GM19452 (cell line): ENCODE measurements at regions not wholly inside any gene's neighbourhood (a gene's known extent, or its start where the extent isn't known, plus 50 kb on each side); places are given as distances from the start of the nearest gene placed in this dataset.
"Not testable (repeated sequence)": the region's sequence is repeated elsewhere in the genome, so short reads cannot be mapped to it uniquely, and the experiment has no call there.

Source experiments
- ATAC-seq: cut with Tn5 transposase; IDR thresholded peaks from one replicate; pipeline ENCODE4 v1.9.1; 2021; ENCODE audit not compliant: unreplicated experiment

DNA sequence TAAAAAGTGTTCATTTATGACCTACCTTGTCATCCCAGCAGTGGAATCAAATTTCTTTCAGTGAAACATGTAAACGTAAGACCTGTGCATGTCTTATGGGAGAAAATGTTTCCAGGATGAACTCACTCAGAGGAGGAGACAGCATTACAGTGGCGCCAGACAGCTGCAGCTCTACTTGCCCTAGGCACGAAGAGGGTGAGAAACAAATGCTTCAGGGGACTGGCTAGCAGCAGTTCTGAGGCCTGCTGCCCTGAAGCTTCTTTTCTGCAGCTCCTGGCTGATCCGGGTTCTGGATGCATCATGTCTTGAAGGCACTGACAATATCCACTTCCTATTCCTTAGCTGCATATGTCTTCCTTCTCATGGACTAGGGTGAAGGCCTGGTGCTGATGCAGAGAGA, 120.2 kb downstream of the QRSL1 start:
- ATAC-seq, result no peak

GRCh38 chr6:106748547-106749207, 119.3 kb downstream of the QRSL1 start:
- no peak for ATAC-seq

DNA sequence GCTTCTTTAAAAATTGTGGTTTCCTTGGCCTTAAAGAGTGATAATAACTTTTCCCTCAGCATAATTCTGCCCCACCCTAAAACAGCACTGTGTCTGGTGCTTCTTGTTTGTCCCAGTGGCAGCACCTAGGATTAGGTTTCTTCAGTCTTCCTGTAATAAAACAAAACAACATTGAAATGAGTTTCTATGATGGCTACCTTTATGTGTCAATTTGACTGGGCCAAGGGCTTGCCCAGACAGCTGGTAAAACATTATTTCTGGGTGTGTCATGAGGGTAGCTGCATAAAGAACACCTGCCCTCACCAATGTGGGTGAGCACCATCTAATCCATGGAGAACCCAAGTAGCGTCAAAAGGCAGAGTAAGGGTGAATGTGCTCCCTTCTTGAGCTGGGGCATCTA, 117.8 kb downstream of the QRSL1 start:
- no peak for ATAC-seq

DNA sequence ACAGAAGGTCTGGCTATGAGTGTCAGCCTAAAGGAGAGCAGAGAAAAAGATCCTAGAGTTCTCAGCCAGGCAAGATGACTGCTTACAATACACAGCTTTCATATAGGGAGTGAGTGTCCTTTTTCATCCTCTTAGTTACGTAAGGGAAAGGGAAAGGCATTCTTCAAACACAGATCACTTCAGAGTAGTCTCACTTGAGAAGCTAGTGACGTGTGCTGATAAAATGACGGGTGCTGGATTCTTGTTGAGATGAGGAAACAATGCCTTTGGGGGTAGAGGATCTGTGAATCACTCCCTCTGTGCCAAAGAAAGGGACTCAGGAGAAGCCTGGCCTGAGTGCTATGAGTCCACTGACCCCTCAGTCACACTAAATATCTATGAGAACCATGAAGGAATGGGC, 117.3 kb downstream of the QRSL1 start:
- ATAC-seq, result no peak

DNA sequence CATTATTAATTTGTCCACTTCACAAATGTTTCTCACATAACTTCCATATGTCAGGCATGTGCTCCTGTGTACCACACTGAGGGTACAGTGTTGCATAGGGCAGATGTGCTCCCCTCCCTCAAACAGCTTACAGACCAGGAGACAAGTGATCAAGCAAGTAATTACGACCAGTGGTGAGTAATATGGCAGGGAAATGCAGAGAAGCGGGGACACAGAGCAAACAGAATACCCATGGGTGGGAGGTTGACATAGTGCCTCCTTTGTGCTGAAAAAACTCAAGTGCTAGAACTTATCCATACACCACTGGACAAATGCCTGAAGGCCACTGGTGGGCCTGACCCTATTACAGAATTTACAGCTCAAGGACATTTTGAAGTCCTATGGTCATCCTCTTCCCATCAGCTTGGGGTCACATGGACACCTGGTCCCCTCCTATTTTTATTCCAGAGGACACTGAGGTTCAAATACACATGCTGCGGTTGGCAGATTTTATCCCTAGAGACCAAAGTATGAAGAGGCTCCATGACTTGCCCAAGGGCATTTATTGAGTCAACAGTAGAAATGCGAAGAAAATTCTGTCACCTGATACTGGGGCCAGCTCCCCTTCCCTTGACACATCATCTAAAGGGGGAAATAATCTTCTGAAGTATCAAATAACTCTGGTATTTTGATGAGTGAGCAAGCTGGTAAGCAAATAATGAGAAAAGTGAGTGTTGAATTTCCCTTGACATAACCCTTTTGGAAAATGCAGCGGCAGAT, 116.6 kb downstream of the QRSL1 start:
- no peak for ATAC-seq

- no peak for ATAC-seq
Measured at GRCh38 chr6:106745197-106745770, 115.9 kb downstream of the QRSL1 start.

DNA sequence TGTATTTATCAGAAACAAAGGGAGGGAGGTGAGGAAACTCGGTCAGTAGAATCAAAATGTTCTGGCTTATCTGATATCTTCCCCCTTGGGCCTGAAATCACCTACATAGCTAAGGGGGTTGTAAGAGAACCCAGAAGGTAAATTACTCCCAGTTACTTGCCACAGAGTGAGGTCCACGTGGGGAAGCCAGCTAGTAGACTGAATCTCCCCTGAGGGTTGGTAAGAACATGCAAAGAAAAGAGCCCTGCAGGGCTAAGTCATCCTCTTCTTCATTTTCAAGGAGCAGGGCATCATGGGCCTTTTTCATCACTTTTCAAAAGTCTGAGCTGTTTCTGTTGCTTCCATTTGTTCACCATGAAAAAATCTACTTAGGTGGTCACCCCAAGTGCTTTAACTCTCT, 115.4 kb downstream of the QRSL1 start:
- ATAC-seq, result no peak

- ATAC-seq, result not testable (repeated sequence)
Measured at GRCh38 chr6:106744029-106744428, 114.7 kb downstream of the QRSL1 start.

DNA sequence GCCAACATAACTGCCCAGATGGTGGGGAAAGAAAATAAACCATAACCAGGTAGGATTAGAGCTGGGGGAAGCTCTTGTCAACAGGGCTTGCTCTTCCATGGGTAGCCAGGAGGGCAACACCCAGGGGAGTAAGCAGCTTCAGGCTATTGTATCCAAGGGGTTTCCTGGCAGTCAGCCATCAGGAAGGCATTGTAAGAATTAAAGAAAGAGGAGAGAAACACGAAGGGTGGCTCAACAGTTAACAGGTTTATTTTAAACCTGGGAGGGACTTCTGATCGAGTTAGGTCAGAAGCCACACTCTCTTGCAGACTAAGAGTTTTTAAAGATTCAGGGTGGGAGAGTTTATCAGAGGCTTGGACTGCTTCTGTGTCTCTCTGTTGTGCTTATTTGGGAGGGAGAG, 114.2 kb downstream of the QRSL1 start:
- ATAC-seq, result no peak

GRCh38 chr6:106740287-106740686, 110.9 kb downstream of the QRSL1 start:
- ATAC-seq, result no peak

- ATAC-seq, result no peak
Measured at GRCh38 chr6:106739387-106739786, 110.0 kb downstream of the QRSL1 start.

DNA sequence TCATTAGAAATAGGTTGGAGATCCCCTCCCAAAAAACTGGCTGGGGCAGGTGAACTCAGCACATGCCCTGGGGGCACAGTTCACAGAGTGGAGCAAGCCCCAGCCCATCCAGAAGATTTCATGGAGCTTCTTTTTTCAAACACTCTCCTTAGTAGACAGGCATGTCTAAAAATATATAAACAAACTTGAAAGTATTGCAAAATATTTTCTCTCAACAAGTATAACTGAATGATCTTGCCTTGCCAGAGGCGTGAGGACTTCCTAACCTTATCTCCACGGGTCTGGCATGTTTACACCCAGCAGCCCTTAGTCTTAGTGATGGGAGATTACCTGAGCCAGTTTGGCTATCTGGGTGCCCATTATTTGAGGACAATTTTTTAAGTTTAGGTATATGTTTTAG, 107.1 kb downstream of the QRSL1 start:
- no peak for ATAC-seq

GRCh38 chr6:106735828-106736227, 106.5 kb downstream of the QRSL1 start:
- ATAC-seq, result no peak

GRCh38 chr6:106735136-106735633, 105.8 kb downstream of the QRSL1 start:
- no peak for ATAC-seq

- no peak for ATAC-seq
Measured at GRCh38 chr6:106733386-106733785, 104.0 kb downstream of the QRSL1 start.

- ATAC-seq, result no peak
Measured at GRCh38 chr6:106732376-106732940, 103.1 kb downstream of the QRSL1 start.

DNA sequence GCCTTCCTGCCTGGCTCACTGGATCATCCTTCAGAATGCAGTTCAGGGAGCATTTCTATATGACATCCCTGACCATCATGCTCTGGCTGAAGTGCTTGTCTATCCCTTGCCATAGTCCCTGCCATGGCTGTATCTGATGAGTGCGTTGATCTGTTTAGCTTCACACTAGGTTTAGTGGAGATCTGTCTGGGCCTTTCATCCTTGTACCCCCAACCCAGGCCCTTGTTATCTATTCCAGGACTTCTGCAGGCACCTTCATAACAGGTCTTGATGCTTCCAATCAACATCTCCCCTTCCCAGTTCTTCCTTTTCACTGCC, 102.4 kb downstream of the QRSL1 start:
- ATAC-seq, result no peak

GRCh38 chr6:106731144-106731842, 101.9 kb downstream of the QRSL1 start:
- no peak for ATAC-seq

DNA sequence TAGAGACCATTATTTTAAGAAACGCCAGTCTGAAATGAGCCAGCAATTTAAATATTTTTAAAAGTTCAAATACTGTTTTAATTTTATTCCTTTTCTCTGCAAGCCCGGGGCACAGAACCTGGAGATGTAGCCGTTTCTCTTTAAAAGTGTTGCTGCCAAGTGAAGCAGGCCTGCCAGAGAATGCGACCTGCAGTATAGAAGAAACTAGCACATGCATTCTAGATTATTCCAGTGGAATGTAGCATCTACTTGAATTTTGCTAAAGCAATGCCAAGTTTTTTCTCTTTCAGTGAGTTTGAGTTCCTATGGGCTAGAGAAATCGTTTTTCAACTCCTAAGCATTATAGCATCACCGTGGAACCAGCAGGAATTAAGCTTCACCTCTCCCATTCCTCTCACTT, 101.3 kb downstream of the QRSL1 start:
- no peak for ATAC-seq

GRCh38 chr6:106730264-106730663, 100.9 kb downstream of the QRSL1 start:
- ATAC-seq, result no peak

GRCh38 chr6:106729841-106730240, 100.5 kb downstream of the QRSL1 start:
- no peak for ATAC-seq
